ENCODE measurements at regions not wholly inside any gene's neighbourhood (a gene's known extent, or its start where the extent isn't known, plus 50 kb on each side); places are given as distances from the start of the nearest gene placed in this dataset.

DNA sequence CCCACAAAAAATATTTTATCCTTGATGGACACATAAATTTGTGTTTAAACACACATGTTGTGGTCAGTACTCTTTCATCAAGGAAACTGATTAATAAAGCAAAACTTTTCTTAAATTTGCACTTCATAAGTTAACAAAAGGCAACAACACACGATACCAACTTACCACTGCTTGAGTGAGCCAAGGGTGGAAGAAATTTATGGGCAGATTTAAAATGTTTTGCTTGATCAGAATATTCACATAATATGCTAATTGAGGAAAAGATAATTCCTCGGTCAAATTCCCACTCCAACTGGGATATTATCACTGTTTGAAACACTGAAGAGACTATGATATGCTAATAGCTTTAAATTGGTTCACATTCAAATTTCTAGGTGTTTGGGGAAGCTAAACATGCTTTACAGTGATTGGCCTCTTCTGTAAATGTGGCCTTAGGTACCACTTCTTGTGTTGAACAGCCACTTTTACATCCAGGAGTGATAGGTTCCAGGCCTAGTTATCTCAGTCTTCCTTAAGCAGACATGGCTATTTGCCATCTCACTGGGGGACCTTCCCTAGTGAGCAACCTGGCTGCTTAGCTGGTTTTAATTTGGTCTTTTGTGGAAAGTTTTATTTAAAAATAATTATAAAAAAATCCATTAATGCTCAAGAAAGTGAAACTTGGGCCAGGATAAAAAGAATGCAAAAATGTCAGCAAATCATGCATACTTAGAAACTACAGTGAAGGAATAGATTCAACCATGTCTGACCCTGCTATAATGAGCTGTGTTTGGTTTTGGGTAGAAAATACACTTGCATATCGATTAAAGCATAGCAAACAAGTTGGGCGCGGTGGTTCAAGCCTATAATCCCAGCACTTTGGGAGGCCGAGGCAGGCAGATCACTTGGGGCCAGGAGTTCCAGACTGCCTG, 221.2 kb upstream of the MAP3K7 start:
- Mint-ChIP-seq H3K27ac (no peak overlapping the region), H3K4me1 (no peaks in the 10 kb centered on the region), H3K4me3 (no peak overlapping the region), H3K9me3 (no peaks in the 10 kb centered on the region), H3K36me3 (ENCODE audit: low read depth) (no peaks in the 10 kb centered on the region), H3K27me3 (peaks cover 2% of the 10 kb centered on the region)
- CTCF ChIA-PET: no interaction called here
- no peak for DNase-seq
- POLR2A ChIA-PET: no interaction called here

DNA sequence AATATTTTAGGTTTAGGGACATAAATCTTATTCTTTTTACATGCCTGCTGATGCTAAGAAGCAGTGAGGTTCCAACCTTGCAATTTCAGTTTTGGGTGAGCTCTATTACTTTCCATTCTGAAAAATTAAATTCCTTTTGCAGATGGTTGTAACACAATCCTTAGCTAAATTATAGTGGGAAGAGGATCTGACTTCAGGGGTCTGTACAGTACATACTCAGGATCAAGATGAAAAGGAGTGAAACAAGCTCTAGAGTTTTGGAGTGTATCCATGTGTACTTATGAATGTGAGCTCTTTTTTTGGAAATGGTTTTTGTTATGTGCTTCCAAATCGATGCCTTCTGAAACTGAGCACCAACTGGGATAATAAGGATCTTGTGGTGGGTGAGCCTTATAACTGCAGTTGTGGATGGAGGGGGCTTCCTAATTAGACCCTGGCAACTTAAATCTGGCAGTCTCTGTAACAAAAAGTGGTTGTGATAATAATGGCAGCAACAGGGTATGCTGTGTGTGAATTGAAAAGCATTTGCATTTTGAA, 218.8 kb upstream of the MAP3K7 start:
- H3K27me3 Mint-ChIP-seq: peaks cover 9% of the 10 kb centered on the region
- CTCF ChIA-PET: no interaction called here
- POLR2A ChIA-PET: no interaction called here
- no peaks in the 10 kb centered on the region for H3K9me3 Mint-ChIP-seq
- DNase-seq: no peak
- no peaks in the 10 kb centered on the region for H3K36me3 Mint-ChIP-seq (ENCODE audit: low read depth)
- no peak overlapping the region for H3K27ac Mint-ChIP-seq
- H3K4me3 Mint-ChIP-seq: no peak overlapping the region
- no peaks in the 10 kb centered on the region for H3K4me1 Mint-ChIP-seq

DNA sequence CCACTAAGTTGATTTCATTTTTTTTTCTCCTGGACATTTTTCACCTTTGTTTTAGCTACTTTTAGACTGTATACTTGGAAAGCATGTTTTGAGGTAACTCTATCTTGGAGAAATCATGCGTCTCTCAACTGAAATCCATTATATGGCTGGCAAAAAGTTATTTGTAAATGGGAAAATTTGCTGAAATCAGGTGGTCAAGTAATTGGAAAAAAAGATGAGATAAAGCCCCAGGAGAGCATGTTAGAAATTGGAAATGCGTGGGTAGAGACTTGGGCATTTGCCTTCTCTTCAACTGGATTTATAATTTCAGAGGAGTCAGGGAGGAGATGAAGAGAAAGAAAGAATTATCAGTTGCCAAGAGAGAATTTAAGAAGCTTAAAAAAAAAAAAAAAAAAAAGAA, 217.1 kb upstream of the MAP3K7 start:
- ChIA-PET CTCF (no interaction called here), POLR2A (no interaction called here)
- H3K27ac Mint-ChIP-seq: no peak overlapping the region
- no peaks in the 10 kb centered on the region for H3K4me1 Mint-ChIP-seq
- H3K27me3 Mint-ChIP-seq: peaks cover 9% of the 10 kb centered on the region
- no peak overlapping the region for H3K4me3 Mint-ChIP-seq
- no peaks in the 10 kb centered on the region for H3K9me3 Mint-ChIP-seq
- no peaks in the 10 kb centered on the region for H3K36me3 Mint-ChIP-seq (ENCODE audit: low read depth)
- DNase-seq: no peak

DNA sequence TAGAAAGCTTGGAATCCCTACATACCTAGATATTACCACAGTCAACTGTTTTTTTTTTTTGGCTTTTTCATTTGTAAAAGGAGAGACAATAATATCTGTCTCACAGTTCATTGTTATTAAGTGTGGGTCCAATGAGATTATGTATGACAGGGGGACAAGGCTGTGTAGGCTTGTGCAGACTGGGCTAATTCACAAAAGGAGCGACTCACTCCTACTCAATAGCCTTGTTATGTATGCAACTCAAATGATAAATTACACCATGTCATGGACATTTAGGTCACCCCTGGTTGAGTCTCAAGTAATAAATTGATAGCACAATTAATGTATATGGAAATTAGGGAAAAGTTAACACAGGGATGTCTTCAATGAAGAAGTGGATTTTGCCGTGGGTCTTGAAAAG, 208.2 kb upstream of the MAP3K7 start:
- H3K27me3 Mint-ChIP-seq: peaks cover 1% of the 10 kb centered on the region
- H3K9me3 Mint-ChIP-seq: no peaks in the 10 kb centered on the region
- no peak for DNase-seq
- no peak overlapping the region for H3K4me3 Mint-ChIP-seq
- H3K4me1 Mint-ChIP-seq: no peaks in the 10 kb centered on the region
- ChIA-PET CTCF (no interaction called here), POLR2A (no interaction called here)
- no peak overlapping the region for H3K27ac Mint-ChIP-seq
- no peaks in the 10 kb centered on the region for H3K36me3 Mint-ChIP-seq (ENCODE audit: low read depth)

DNA sequence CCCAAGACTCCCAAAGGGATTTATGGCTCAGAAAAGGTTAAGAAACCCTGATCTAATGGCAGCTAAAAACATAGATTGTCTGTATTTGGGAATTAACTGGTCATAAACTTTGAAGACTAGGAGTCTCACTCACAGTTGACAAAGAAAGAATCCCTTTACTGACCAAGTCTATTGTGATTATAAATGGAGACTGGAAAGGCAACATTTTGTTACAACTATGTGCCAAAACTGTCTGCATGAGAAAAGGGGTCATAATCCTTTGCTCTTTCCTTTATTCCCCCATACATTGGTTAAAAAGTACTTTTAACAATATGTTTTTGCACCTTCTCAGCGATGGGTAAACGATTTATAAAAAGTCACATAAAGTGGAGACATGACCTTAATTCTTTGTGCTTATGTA, 206.9 kb upstream of the MAP3K7 start:
- Mint-ChIP-seq H3K4me3 (no peak overlapping the region), H3K36me3 (ENCODE audit: low read depth) (no peaks in the 10 kb centered on the region), H3K27ac (no peak overlapping the region), H3K9me3 (no peaks in the 10 kb centered on the region), H3K4me1 (no peaks in the 10 kb centered on the region), H3K27me3 (peaks cover 1% of the 10 kb centered on the region)
- ChIA-PET CTCF (no interaction called here), POLR2A (no interaction called here)
- no peak for DNase-seq

DNA sequence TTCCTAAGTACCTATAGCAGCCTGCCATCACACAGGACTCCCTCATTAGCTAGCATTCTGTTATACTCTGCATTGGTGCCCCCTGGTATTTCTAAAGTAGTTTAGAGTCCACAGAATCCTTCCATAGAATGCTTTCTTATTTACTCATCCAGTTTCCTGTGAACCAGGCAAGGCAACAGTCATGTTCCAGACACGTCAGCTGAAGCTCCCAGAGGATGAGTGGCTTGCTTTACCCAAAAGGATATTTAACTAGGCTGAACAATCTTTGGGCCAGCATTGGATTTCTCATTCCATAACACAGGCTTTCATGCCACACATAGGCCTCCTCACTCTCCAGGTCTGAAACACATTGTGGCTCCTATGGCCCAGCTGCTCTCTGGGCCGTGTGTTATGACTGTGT, 203.8 kb upstream of the MAP3K7 start:
- POLR2A ChIA-PET: no interaction called here
- H3K36me3 Mint-ChIP-seq (ENCODE audit: low read depth): no peaks in the 10 kb centered on the region
- no peaks in the 10 kb centered on the region for H3K9me3 Mint-ChIP-seq
- DNase-seq: no peak
- peaks cover 4% of the 10 kb centered on the region for H3K27me3 Mint-ChIP-seq
- CTCF ChIA-PET: no interaction called here
- no peak overlapping the region for H3K4me3 Mint-ChIP-seq
- no peaks in the 10 kb centered on the region for H3K4me1 Mint-ChIP-seq
- no peak overlapping the region for H3K27ac Mint-ChIP-seq

DNA sequence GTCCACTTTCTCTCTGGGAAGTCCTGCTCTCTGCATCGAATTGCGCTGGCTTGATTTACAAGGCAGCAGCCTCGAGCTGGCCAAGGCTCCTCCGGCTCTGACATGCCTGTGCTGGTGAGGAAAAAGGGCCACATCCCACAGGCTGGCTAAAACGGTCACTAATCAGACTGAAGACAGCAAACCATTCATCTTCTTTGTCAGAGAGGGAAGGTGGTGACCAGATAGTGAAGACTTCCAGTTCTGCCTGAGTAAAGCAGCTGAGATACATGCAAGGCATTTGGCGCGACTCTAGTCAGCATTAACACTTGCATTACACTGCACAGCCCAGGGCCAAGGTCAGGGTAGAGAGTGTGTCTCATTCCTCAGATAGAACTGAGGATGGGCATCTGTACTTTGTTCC, 203.2 kb upstream of the MAP3K7 start:
- CTCF ChIA-PET: no interaction called here
- H3K36me3 Mint-ChIP-seq (ENCODE audit: low read depth): no peaks in the 10 kb centered on the region

DNA sequence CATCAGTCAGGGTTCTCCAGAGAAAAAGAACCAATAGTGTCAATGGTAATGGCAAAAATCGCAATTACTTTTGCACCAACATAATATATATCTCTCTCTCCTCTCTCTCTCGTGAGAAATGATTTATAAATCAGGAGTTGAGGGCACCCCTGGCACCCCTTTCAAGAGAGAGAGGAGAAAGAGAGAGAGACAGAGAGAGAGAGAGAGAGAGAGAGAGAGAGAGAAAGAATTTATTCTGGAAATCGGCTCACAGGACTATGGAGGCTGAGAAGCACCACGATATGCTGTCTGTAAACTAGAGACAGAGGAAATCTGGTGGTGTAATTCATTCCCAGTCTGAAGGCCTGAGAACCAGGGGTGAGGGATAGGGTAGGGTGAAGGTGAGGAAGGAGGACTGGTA, 201.9 kb upstream of the MAP3K7 start:
- CTCF ChIA-PET: no interaction called here
- no peak for DNase-seq
- Mint-ChIP-seq H3K27ac (no peak overlapping the region), H3K4me1 (no peaks in the 10 kb centered on the region), H3K9me3 (no peaks in the 10 kb centered on the region), H3K27me3 (peaks cover 14% of the 10 kb centered on the region), H3K4me3 (no peak overlapping the region), H3K36me3 (ENCODE audit: low read depth) (no peaks in the 10 kb centered on the region)
- POLR2A ChIA-PET: no interaction called here

More for the DNA sequence above, 203.2 kb upstream of the MAP3K7 start:
- no peak for DNase-seq
- Mint-ChIP-seq H3K4me3 (no peak overlapping the region), H3K27ac (no peak overlapping the region), H3K4me1 (no peaks in the 10 kb centered on the region), H3K27me3 (peaks cover 8% of the 10 kb centered on the region), H3K9me3 (no peaks in the 10 kb centered on the region)
- POLR2A ChIA-PET: no interaction called here

DNA sequence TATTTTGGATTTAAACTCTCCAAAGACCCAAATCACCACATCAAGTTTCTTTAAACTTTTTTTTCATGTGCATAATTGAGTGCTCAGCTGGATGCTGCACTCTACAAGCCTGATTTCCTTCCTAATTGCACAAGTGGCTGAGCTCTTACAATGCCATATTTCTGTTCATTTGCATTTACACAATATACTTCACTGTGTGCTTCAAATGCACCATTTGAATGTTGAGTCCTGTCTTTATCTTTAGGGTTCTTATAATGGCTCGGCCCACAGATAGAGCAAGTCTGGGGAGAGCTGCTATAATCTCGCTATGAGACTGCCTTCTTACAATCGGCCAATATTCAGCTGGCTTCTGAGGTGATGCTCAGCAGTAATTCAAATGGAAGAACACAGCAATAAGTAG, 200.6 kb upstream of the MAP3K7 start:
- ChIA-PET POLR2A (no interaction called here), CTCF (interaction anchor here (1.1 kb wide), 1 partner anchor 41 kb away, joined by 4 read pairs; no protein-coding TSS in a partner anchor)
- no peak overlapping the region for H3K27ac Mint-ChIP-seq
- no peaks in the 10 kb centered on the region for H3K9me3 Mint-ChIP-seq
- no peaks in the 10 kb centered on the region for H3K36me3 Mint-ChIP-seq (ENCODE audit: low read depth)
- no peak overlapping the region for H3K4me3 Mint-ChIP-seq
- H3K4me1 Mint-ChIP-seq: no peaks in the 10 kb centered on the region
- DNase-seq: no peak
- peaks cover 19% of the 10 kb centered on the region for H3K27me3 Mint-ChIP-seq

DNA sequence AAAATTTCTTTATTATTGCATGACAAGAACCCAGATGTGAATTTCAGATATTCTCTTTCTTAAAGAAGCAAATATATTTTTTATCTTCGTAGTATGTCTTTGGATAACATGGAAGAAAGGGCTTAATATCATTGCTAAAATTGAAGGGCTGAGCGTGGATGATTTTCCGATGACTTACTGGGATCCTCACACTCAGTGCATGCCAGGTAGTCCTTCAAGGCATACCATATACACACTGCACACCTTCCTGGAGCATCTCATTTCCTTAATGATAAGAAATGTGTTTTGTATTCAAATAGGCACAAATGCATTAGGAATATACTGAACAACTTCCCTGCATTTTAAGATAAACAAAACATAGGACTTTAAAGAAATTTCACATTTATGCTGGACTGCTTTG, 193.9 kb upstream of the MAP3K7 start:
- peaks cover 24% of the 10 kb centered on the region for H3K27me3 Mint-ChIP-seq
- CTCF ChIA-PET: no interaction called here
- no peak overlapping the region for H3K4me3 Mint-ChIP-seq
- H3K27ac Mint-ChIP-seq: no peak overlapping the region
- H3K9me3 Mint-ChIP-seq: no peaks in the 10 kb centered on the region
- POLR2A ChIA-PET: no interaction called here
- no peak for DNase-seq
- H3K36me3 Mint-ChIP-seq (ENCODE audit: low read depth): no peaks in the 10 kb centered on the region
- H3K4me1 Mint-ChIP-seq: no peaks in the 10 kb centered on the region

DNA sequence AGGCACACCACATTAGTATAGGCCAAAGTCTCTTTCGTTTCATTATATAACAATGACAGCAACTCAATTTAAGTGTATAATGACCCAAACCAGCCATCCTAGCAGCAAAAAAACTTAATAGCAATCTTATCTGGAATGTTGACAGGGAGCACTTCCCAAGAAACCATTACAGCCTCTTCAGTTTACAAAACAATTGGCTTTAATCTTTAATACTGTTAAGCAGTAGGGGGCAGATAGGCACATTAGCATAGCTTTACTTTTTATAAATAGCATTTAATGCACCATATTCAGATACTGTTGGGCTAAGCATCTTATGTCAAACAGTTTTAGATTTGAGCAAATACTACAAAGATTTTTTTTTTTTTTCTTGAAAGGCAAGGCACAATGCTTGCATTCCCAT, 193.3 kb upstream of the MAP3K7 start:
- POLR2A ChIA-PET: no interaction called here
- CTCF ChIA-PET: interaction anchor here (0.6 kb wide), 1 partner anchor 1447 kb away, joined by 4 read pairs; no protein-coding TSS in a partner anchor
- H3K9me3 Mint-ChIP-seq: no peaks in the 10 kb centered on the region

DNA sequence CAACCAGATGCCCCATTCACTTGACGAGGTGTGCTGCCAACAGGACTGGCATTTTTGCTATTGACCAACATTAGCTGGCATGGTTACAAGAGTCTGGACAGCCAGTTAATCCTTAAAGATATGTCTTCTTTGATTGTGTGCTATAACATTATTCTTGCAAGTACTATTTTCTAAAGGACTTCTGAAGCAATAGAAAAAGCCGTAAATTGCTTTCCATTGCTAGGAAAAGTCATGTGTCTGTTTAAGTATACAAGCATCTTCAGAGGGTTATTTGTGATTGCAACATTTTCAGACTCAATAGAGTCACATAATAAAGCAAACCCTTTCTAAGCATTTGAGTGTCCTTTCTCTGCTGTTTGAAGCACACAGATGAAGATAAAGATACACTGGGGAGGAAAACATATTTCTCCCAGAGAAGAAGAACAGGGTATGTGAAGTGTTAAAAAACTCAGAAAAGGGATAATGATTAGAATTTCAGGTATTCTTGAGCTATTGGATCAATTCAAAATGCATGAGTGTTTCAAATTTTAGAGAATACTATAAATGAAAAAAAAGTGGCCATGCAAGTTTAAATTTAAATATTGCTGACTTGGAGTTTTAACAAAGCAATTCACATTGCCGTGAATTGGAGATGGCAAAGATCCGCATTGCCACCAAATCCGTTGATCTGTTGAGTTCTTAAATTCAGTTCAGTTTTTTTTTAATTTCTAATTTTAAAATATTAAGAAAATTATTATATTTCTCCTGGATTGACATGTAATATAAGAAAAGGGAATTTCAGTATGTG, 191.7 kb upstream of the MAP3K7 start:
- no peaks in the 10 kb centered on the region for H3K36me3 Mint-ChIP-seq (ENCODE audit: low read depth)
- no peaks in the 10 kb centered on the region for H3K4me1 Mint-ChIP-seq
- peaks cover 21% of the 10 kb centered on the region for H3K27me3 Mint-ChIP-seq
- POLR2A ChIA-PET: no interaction called here
- no peak overlapping the region for H3K27ac Mint-ChIP-seq
- H3K4me3 Mint-ChIP-seq: no peak overlapping the region
- DNase-seq: no peak
- CTCF ChIA-PET: no interaction called here
- H3K9me3 Mint-ChIP-seq: no peaks in the 10 kb centered on the region

More for the DNA sequence above, 193.3 kb upstream of the MAP3K7 start:
- H3K27ac Mint-ChIP-seq: no peak overlapping the region
- H3K27me3 Mint-ChIP-seq: peaks cover 22% of the 10 kb centered on the region
- H3K4me3 Mint-ChIP-seq: no peak overlapping the region
- H3K36me3 Mint-ChIP-seq (ENCODE audit: low read depth): no peaks in the 10 kb centered on the region
- DNase-seq: no peak
- H3K4me1 Mint-ChIP-seq: no peaks in the 10 kb centered on the region

DNA sequence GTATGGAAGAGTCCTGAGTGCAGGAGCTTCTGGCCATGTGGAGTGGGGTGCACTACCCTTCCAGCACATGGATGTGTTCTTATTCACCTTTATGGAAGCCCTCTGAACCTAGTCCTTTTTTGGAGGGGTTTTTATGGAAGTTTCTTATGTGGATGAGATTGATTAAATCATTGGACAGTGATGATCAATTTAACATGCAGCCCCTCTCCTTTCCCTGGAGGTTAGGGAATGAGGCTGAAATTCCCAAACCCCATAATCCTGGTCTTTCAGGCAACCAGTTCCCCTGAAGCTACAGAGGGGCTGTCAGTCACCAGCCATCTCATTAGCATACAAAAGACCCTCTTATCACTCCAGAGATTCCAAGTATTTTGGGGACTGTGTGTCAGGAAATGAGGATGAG, 183.9 kb upstream of the MAP3K7 start:
- no peak for DNase-seq
- H3K27me3 Mint-ChIP-seq: peaks cover 19% of the 10 kb centered on the region
- no peak overlapping the region for H3K27ac Mint-ChIP-seq
- no peaks in the 10 kb centered on the region for H3K4me1 Mint-ChIP-seq
- no peak overlapping the region for H3K4me3 Mint-ChIP-seq
- no peaks in the 10 kb centered on the region for H3K36me3 Mint-ChIP-seq (ENCODE audit: low read depth)
- H3K9me3 Mint-ChIP-seq: no peaks in the 10 kb centered on the region
- ChIA-PET POLR2A (no interaction called here), CTCF (no interaction called here)
